Psoas muscle (tissue), 7 donors: ENCODE measurements at regions not wholly inside any gene's neighbourhood (a gene's known extent, or its start where the extent isn't known, plus 50 kb on each side); places are given as distances from the start of the nearest gene placed in this dataset.

Experiments
- ATAC-seq, 4 donors: fragments of 200-7000 bp; cut with Tn5 transposase; one replicate each; pipeline ENCODE4 v1.9.1; 2020; ENCODE audit warnings: moderate library complexity in 3 of 4, mild to moderate bottlenecking in 2 of 4
- DNase-seq, 2 donors: peaks; one replicate each; pipeline ENCODE4 v3.0.0-alpha.2; 2020
- H3K27ac ChIP-seq: fragments of 200-600 bp; one replicate; pipeline ENCODE4 v1.8.0; 2022
- H3K27me3 ChIP-seq, 3 donors: fragments of 200-600 bp in 1 of 3; one replicate each; pipeline versions ENCODE4 v1.6.1 to v1.8.0; 2013 to 2022; ENCODE audit warnings: low read length in 2 of 3, mild to moderate bottlenecking in 2 of 3, moderate library complexity in 1 of 3; ENCODE audit not compliant: insufficient read depth in 3 of 3
- H3K36me3 ChIP-seq, 2 donors: fragments of 200-600 bp in 1 of 2; one replicate each; pipeline versions ENCODE4 v1.6.1 to v1.8.0; 2013 to 2022; ENCODE audit warnings: low read depth in 1 of 2, mild to moderate bottlenecking in 1 of 2, moderate library complexity in 1 of 2; ENCODE audit not compliant: insufficient read depth in 1 of 2
- H3K4me1 ChIP-seq: fragments of 200-600 bp; one replicate; pipeline ENCODE4 v1.8.0; 2022
- H3K4me3 ChIP-seq: fragments of 200-600 bp; one replicate; pipeline ENCODE4 v1.8.0; 2022; ENCODE audit warnings: mild to moderate bottlenecking
- H3K9me3 ChIP-seq: fragments of 200-600 bp; one replicate; pipeline ENCODE4 v1.8.0; 2022
- CTCF ChIP-seq: fragments of 200-600 bp; IDR thresholded peaks from one replicate; pipeline ENCODE4 v1.8.0; 2022; ENCODE audit warnings: antibody characterized with exemption
- WGBS, 3 donors: extraction: QIAGEN DNeasy Blood & Tissue Kit; methylation state at CpG; one replicate each; pipeline versions ENCODE4 v1.1.6 to v1.1.7; 2013; 5-methylcytosine and 5-hydroxymethylcytosine counted together
- intact Hi-C, 2 donors: fragments of 100-400 bp; cut with DNase I; formaldehyde crosslinking; loops; one replicate each; pipeline versions ENCODE4 v1.11.0 to v1.14.2; 2022
- donor health status: healthy with polysubstance abuse.
- donor health status: DM: no; HTN: no; CAD: no; lungs with moderate emphysema.
- donor health status: Bipolar disorder and iron deficiency.
- donor health status: healthy.
- donor health status: DM: yes; HTN: yes; CAD: no.
- donor health status: DM: no; HTN: no; CAD: no.
- donor health status: DM: yes; HTN: yes; CAD: no.

DNA sequence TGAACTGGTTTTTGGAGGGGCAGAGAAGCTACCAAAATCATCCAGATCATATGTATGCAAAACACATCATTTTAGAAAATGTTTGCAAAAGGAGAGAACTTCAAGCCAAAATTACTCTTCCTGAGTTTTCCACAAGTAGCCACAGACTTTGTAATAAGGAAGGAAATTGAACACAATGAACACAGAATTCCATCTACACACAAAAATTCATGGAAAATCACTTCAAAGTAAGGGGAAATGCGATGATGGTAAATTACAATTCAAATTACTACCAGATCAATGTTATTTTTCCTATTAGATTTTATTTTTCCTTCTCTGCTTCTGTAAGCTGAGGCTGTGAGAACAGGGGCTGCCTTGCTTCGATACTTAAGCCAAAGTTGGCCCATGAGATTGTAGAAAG, 172.1 kb upstream of the ARL4C start:
- Histone ChIP-seq H3K9me3 (no peaks in the 10 kb centered on the region), H3K4me1 (no peaks in the 10 kb centered on the region), H3K27me3 (no peaks in the 10 kb centered on the region), H3K36me3 (no peaks in the 10 kb centered on the region), H3K4me3 (no peak overlapping the region), H3K27ac (no peak overlapping the region)
- 76 to 78% (median 78%) methylated on average over 2 of the region's 2 CpGs for WGBS, 3 donors
- ATAC-seq (no peak), DNase-seq (no peak)
- intact Hi-C loops = no loop called here
- no peak for TF ChIP-seq CTCF

- no peak for DNase-seq
- 95 to 99% (median 97%) methylated on average over 3 of the region's 3 CpGs for WGBS, 3 donors
Observed at GRCh38 chr2:234666911-234667310, 170.0 kb upstream of the ARL4C start.

GRCh38 chr2:234665304-234665703, 168.4 kb upstream of the ARL4C start:
- DNase-seq (no peak), ATAC-seq (no peak)
- TF ChIP-seq CTCF = no peak
- WGBS, 3 donors = 88 to 95% (median 93%) methylated on average over 1 of the region's 1 CpG
- no peaks in the 10 kb centered on the region for H3K36me3 ChIP-seq
- no peaks in the 10 kb centered on the region for H3K4me1 ChIP-seq
- intact Hi-C loops = no loop called here
- no peak overlapping the region for H3K27ac ChIP-seq
- H3K9me3 ChIP-seq = no peaks in the 10 kb centered on the region
- no peaks in the 10 kb centered on the region for H3K27me3 ChIP-seq
- H3K4me3 ChIP-seq = no peak overlapping the region

More at GRCh38 chr2:234666911-234667310, 170.0 kb upstream of the ARL4C start:
- H3K27ac ChIP-seq = no peak overlapping the region
- no peak for TF ChIP-seq CTCF
- no peaks in the 10 kb centered on the region for H3K4me1 ChIP-seq
- H3K4me3 ChIP-seq = no peak overlapping the region
- no peak for ATAC-seq
- H3K27me3 ChIP-seq = no peaks in the 10 kb centered on the region
- intact Hi-C loops = no loop called here
- H3K9me3 ChIP-seq = no peaks in the 10 kb centered on the region
- no peaks in the 10 kb centered on the region for H3K36me3 ChIP-seq

GRCh38 chr2:234661849-234662248, 165.0 kb upstream of the ARL4C start:
- Histone ChIP-seq H3K36me3 (no peaks in the 10 kb centered on the region), H3K27ac (no peak overlapping the region), H3K27me3 (no peaks in the 10 kb centered on the region), H3K9me3 (no peaks in the 10 kb centered on the region), H3K4me1 (no peaks in the 10 kb centered on the region), H3K4me3 (no peak overlapping the region)
- no peak for ATAC-seq
- DNase-seq = no peak
- no peak for TF ChIP-seq CTCF
- intact Hi-C loops = no loop called here
- whole genome bisulfite sequencing, 3 donors = 43 to 75% (median 58%) methylated on average over 2 of the region's 2 CpGs

DNA sequence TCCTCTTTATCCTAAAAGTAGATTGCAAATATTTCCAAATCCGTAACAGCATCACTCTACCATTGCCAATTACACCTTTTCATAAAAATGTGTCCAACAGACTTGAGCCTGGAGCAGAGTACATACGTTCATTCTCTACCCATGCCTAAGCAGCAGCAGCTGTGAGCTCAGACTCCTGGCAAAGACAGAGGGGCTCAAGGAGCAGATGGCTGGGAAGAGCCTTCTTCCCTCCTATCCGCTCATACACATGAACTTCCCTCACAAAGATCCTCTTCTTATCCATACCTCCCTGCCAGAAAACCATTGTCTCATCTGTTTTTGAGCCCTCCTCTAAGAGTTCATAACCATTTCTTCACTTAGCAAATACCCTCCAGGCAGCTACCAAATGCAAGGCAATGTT, 164.3 kb upstream of the ARL4C start:
- Histone ChIP-seq H3K4me1 (no peaks in the 10 kb centered on the region), H3K4me3 (no peak overlapping the region), H3K27ac (no peak overlapping the region), H3K27me3 (no peaks in the 10 kb centered on the region), H3K9me3 (no peaks in the 10 kb centered on the region), H3K36me3 (no peaks in the 10 kb centered on the region)
- no peak for TF ChIP-seq CTCF
- intact Hi-C loops = no loop called here
- no peak for DNase-seq
- 21 to 31% (median 26%) methylated on average over 3 of the region's 3 CpGs for WGBS, 3 donors
- ATAC-seq = no peak
